HEK293T (cell line): ENCODE measurements at regions not wholly inside any gene's neighbourhood (a gene's known extent, or its start where the extent isn't known, plus 50 kb on each side); places are given as distances from the start of the nearest gene placed in this dataset.

Experiments
- CTCF ChIA-PET: fragments of 350-600 bp; formaldehyde crosslinking; extraction: SDS; loops from one replicate; lab custom pipeline; 2021; ENCODE audit warnings: antibody characterized with exemption, inconsistent platforms; lab: Yijun Ruan, JAX
- POLR2A ChIA-PET: fragments of 350-600 bp; formaldehyde crosslinking; extraction: SDS; loops from one replicate; lab custom pipeline; 2020; ENCODE audit warnings: antibody characterized with exemption, inconsistent platforms; lab: Yijun Ruan, JAX
- DNase-seq: peaks from one replicate; pipeline ENCODE4 v3.0.0; 2012; ENCODE audit warnings: mixed read lengths; ENCODE audit errors: extremely low spot score
- ARNT ChIP-seq: fragments of 450-650 bp; IDR thresholded peaks from 2 replicates; pipeline ENCODE4 v1.6.1; 2017; ENCODE audit warnings: mild to moderate bottlenecking
- BHLHE40 ChIP-seq: fragments of 450-650 bp; IDR thresholded peaks from 2 replicates; pipeline ENCODE4 v1.6.1; 2016; ENCODE audit warnings: mild to moderate bottlenecking, moderate library complexity, borderline replicate concordance
- CTBP1 ChIP-seq: fragments of 450-650 bp; IDR thresholded peaks from 2 replicates; pipeline ENCODE4 v1.6.1; 2016; ENCODE audit warnings: borderline replicate concordance
- ELF4 ChIP-seq: fragments of 450-650 bp; IDR thresholded peaks from 2 replicates; pipeline ENCODE4 v1.6.1; 2017; ENCODE audit warnings: antibody characterized with exemption
- FOXA1 ChIP-seq: fragments of 450-650 bp; IDR thresholded peaks from 2 replicates; pipeline ENCODE4 v1.6.1; 2016; ENCODE audit warnings: mild to moderate bottlenecking
- FOXK2 ChIP-seq: fragments of 450-650 bp; IDR thresholded peaks from 2 replicates; pipeline ENCODE4 v1.6.1; 2016; ENCODE audit warnings: mild to moderate bottlenecking
- FOXM1 ChIP-seq: fragments of 450-650 bp; IDR thresholded peaks from 2 replicates; pipeline ENCODE4 v1.6.1; 2017; ENCODE audit warnings: mild to moderate bottlenecking, borderline replicate concordance
- HDGF ChIP-seq: fragments of 450-650 bp; IDR thresholded peaks from 2 replicates; pipeline ENCODE4 v1.6.1; 2017; ENCODE audit warnings: antibody characterized with exemption, borderline replicate concordance
- L3MBTL2 ChIP-seq: fragments of 450-650 bp; conservative IDR thresholded peaks from 2 replicates; pipeline ENCODE4 v1.6.1; 2016; ENCODE audit warnings: mild to moderate bottlenecking
- LEF1 ChIP-seq: fragments of 450-650 bp; IDR thresholded peaks from 2 replicates; pipeline ENCODE4 v1.6.1; 2017; ENCODE audit warnings: mild to moderate bottlenecking, borderline replicate concordance
- NFRKB ChIP-seq: fragments of 450-650 bp; IDR thresholded peaks from 2 replicates; pipeline ENCODE4 v1.6.1; 2016; ENCODE audit warnings: mild to moderate bottlenecking, moderate library complexity
- PKNOX1 ChIP-seq: fragments of 450-650 bp; IDR thresholded peaks from 2 replicates; pipeline ENCODE4 v1.6.1; 2016
- SP1 ChIP-seq: fragments of 450-650 bp; IDR thresholded peaks from 2 replicates; pipeline ENCODE4 v1.6.1; 2017
- SUZ12 ChIP-seq: fragments of 450-650 bp; IDR thresholded peaks from 2 replicates; pipeline ENCODE4 v1.6.1; 2016; ENCODE audit warnings: mild to moderate bottlenecking
- TARDBP ChIP-seq: fragments of 450-650 bp; IDR thresholded peaks from 2 replicates; pipeline ENCODE4 v1.6.1; 2016
- ZNF384 ChIP-seq: fragments of 450-650 bp; IDR thresholded peaks from 2 replicates; pipeline ENCODE4 v1.6.1; 2016

- DNase-seq = no peak
- POLR2A ChIA-PET = no interaction called here
- TF ChIP-seq ZNF384 (no peak), SUZ12 (no peak), ELF4 (no peak), FOXK2 (no peak), TARDBP (no peak), BHLHE40 (no peak), LEF1 (no peak), NFRKB (no peak), CTBP1 (no peak)
- CTCF ChIA-PET = no interaction called here
These were observed 251.4 kb upstream of the TCF4 start for GRCh38 chr18:55839343-55839742.

- CTCF ChIA-PET = no interaction called here
- TF ChIP-seq BHLHE40 (no peak), PKNOX1 (no peak), LEF1 (no peak), SUZ12 (no peak), FOXM1 (no peak), ELF4 (no peak), HDGF (no peak), SP1 (no peak), NFRKB (no peak), CTBP1 (no peak), L3MBTL2 (no peak), FOXK2 (no peak), ZNF384 (no peak), FOXA1 (no peak)
- POLR2A ChIA-PET = no interaction called here
- DNase-seq = no peak
These were observed 250.8 kb upstream of the TCF4 start for GRCh38 chr18:55838841-55839240.

GRCh38 chr18:55838319-55838718 lies 250.3 kb upstream of the TCF4 start:
- TF ChIP-seq SUZ12 (no peak), FOXM1 (no peak), FOXA1 (no peak), FOXK2 (no peak), BHLHE40 (no peak), ARNT (no peak), HDGF (no peak), ZNF384 (no peak), TARDBP (no peak), LEF1 (no peak), PKNOX1 (no peak), NFRKB (no peak), ELF4 (no peak)
- ChIA-PET CTCF (no interaction called here), POLR2A (no interaction called here)

GRCh38 chr18:55833543-55833942 lies 245.6 kb upstream of the TCF4 start:
- TF ChIP-seq TARDBP = no peak
- TF ChIP-seq NFRKB = no peak
- TF ChIP-seq FOXA1 = no peak
- no peak for TF ChIP-seq LEF1
- TF ChIP-seq SUZ12 = no peak
- no peak for TF ChIP-seq BHLHE40
- TF ChIP-seq PKNOX1 = no peak
- TF ChIP-seq FOXK2 = no peak
- no peak for TF ChIP-seq ELF4
- no peak for TF ChIP-seq FOXM1
- TF ChIP-seq ARNT = no peak
- TF ChIP-seq CTBP1 = no peak
- TF ChIP-seq SP1 = no peak
- TF ChIP-seq HDGF = no peak
- TF ChIP-seq ZNF384 = no peak
- no peak for TF ChIP-seq L3MBTL2
- ChIA-PET POLR2A (no interaction called here), CTCF (no interaction called here)
- DNase-seq = no peak

More at GRCh38 chr18:55838319-55838718, 250.3 kb upstream of the TCF4 start:
- DNase-seq = no peak

- POLR2A ChIA-PET = no interaction called here
- no peak for TF ChIP-seq ARNT
- TF ChIP-seq LEF1 = no peak
- TF ChIP-seq ZNF384 = no peak
- no peak for TF ChIP-seq SUZ12
- TF ChIP-seq PKNOX1 = no peak
- no peak for TF ChIP-seq L3MBTL2
- TF ChIP-seq FOXA1 = no peak
- no peak for TF ChIP-seq NFRKB
- CTCF ChIA-PET = no interaction called here
- DNase-seq = no peak
These were observed 242.6 kb upstream of the TCF4 start for GRCh38 chr18:55830544-55830943.

- ChIA-PET POLR2A (no interaction called here), CTCF (interaction anchor here (0.6 kb wide), 1 partner anchor 730 kb away, joined by 3 read pairs; no protein-coding TSS in a partner anchor)
- TF ChIP-seq HDGF (no peak), ZNF384 (no peak), ARNT (no peak), SP1 (no peak), ELF4 (no peak), CTBP1 (no peak), NFRKB (no peak), FOXM1 (no peak), PKNOX1 (no peak), TARDBP (no peak), SUZ12 (no peak), LEF1 (no peak), L3MBTL2 (no peak), BHLHE40 (no peak), FOXA1 (no peak), FOXK2 (no peak)
- no peak for DNase-seq
These were observed 233.2 kb upstream of the TCF4 start for GRCh38 chr18:55821219-55821618.
